ENCODE measurements at regions not wholly inside any gene's neighbourhood (a gene's known extent, or its start where the extent isn't known, plus 50 kb on each side); places are given as distances from the start of the nearest gene placed in this dataset.
A peak's percentile ranks its signal among the peaks of the same experiment; 100 is the strongest.
"Not testable (repeated sequence)": the region's sequence is repeated elsewhere in the genome, so short reads cannot be mapped to it uniquely, and the experiment has no call there.

DNA sequence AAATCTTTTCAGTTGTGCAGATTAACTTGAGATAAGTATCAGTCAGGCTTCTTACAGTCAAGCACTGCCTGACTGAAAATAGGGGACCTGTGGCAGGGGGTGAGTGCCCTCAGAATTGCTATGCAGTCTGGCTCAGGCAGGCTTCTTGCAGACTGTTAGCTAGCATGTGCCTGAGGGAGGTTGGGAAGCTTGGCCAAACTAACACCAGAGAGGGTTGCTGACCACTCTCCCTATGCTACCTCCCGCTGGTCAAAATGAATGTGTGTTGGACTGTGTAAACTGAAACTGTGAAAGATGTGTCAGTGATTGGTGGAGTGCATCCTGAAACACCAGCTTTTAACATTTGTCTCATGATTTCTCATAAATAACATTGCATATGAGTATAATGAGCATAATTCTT lies 622.3 kb upstream of the IMPG1 start:
- DNase-seq (ENCODE audit: low read depth in 2 of 2) = no peak

DNA sequence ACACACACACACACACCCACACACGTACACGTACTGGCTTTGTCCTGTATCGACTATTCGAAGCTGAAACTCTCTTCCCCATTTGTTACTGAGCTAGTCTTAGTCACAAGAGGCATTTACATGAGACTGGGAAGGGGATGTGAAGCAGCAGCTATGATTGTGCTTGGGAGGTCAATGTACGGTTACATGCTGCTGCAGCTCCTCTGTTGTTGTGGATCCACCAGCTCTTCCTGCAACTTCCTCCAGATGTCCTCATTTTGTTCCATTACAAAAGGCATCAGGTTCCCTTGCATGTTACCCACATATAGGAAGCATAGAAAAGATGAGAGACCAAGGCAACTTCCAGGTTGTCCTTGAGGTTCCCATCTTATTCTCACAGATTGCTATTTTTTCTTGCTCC lies 612.4 kb upstream of the IMPG1 start:
- DNase-seq (ENCODE audit: low read depth in 2 of 2) = no peak

DNA sequence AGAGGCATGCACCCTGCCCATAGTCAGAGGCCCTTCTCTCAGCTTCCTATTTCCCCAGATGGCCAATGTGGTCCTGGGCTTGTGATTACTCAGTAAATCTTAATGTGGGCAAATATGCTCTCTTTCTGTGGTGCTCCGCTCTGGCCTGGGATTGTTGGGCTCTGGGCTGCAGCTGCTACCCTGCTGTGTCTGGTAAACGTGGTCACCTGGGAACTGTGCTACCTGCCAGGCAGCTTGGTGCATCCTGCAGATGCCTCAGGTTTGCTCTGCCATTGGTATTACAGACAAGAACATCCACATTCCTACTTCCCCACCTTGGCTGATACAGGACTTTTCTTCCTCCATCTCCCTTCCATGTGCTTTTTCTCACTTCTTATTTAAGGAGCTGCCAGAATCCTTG lies 611.5 kb upstream of the IMPG1 start:
- DNase-seq (ENCODE audit: low read depth in 2 of 2) = no peak

DNA sequence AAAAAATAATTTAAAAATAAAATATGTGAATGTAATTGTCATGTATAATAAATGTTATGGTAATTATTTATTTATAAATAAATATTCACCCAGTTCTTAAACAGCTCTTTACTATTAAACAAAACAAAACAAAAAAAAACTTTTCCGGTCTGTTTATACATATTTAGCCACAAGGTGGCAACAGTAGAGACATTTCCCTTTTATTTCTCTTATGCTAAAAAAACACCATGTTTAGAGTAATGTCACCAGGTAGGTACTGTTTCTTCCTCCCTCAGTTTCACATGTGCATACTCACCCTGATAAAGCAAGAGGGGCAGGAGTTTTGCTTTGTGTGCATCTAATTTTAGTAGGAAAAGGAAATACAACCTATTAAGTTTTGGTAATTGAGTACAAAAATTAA lies 610.4 kb upstream of the IMPG1 start:
- peak in 1 of 2 donors; percentile 25 for DNase-seq (ENCODE audit: low read depth in 2 of 2)

DNA sequence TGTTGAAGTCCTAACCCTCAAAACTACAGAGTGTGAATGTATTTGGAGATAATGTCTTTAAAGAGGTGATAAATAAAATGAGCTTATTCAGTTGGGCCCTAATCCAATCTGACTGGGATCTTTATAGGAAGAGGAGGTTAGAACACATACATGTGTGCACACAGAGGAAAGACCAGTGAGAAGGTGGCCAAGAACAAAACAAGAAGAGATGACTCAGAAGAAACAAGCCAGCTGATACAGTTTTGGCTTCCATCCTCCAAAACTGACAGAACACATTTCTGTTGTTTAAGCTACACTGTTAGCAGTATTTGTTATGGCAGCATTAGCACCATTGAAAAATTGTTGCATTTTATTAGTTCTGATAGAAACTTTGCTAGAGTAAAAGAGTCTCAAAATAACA lies 609.3 kb upstream of the IMPG1 start:
- peak in 1 of 2 donors; percentile 71 for DNase-seq (ENCODE audit: low read depth in 2 of 2)

DNA sequence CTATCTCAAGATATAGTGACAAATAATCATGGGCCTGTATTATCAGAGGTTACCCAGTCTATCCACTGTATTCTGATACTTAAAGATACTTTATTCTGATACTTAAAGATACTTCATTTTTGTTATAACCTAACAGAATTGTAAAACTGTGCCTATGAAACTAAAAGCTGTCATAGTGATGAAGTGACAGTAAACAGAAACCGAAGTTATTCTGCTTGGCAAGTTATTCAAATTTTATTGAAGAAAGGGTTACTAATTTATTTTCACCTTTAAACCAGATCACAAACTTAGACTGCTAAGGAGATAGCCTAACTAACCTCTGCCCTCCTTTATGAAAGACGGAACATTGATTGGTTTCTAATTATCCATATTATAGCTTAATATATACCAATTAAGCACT lies 604.6 kb upstream of the IMPG1 start:
- no peak for DNase-seq (ENCODE audit: low read depth in 2 of 2)

DNA sequence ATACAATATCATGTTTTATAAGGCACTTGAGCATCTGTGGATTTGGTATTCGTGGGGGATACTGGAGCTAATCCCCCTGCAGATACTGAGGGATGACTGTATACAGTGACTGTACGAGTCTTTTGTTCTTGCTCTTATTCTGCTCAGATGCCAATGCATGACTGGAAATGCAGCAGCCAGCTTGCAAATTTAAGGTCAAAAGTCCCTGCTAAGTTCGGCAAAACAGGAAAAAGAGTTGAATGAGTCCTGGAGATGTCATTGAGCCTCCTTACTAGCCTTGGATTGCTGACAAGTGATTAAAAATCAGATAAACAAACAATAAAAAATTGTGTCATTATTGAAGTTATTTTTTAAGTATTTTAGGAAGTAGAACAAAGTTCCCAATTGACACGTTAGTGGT lies 599.3 kb upstream of the IMPG1 start:
- peak in 1 of 2 donors; percentile 52 for DNase-seq (ENCODE audit: low read depth in 2 of 2)

DNA sequence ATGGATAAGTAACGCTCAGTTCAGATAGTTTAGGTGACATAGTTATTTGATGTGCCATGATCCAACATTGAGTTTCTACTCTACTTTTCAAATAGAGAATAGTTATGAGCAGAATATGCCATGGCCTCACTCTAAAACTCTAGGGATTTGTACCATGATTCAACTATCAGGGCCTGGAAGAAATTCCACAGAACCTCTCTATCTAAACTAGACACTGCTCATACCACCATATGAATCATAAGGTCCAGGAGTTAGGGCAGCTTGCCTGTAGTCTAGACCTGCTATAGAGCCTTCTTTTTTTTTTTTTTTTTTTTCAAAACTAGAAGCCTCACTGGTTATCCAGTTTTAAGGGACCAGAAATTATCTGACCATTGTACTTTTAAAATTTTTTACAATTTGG lies 571.8 kb upstream of the IMPG1 start:
- DNase-seq (ENCODE audit: low read depth in 2 of 2) = no peak

DNA sequence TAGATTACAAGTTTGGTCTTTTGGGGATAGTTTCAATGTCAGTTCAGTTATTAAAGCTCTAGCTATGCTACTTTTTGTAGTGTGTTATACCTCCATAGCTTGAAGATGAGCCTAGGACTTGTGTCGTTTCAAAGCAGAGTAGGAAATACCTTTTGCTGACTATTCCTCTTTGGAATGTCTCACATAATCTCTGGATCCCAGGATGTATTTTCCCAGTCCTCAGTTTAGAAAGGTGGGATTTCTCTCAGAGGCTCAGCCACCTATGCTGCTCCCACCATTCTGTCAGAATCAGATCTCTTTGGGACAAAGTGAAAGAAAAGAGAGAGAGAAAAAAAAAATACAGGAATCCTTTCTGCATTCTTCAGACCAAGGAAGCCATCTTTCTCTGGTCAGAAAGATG lies 567.5 kb upstream of the IMPG1 start:
- DNase-seq (ENCODE audit: low read depth in 2 of 2) = no peak

DNA sequence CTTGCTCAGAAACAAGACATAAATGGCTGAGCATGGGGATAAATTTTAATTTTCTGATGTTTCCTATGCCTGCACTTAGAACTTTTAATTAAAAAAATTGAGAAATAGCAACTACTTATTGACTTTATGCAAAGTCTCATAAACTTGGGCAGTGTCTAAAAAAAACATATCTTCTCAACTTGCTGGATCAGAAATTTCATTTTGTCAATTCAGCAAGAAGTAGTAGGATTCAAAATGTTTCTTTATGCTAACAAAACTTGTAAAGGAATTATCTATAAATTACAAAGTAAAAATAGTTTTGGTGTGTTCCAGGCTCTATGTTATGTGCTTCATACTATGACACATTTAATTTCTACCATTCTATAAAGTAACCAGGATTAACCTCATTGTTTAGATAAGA lies 562.2 kb upstream of the IMPG1 start:
- DNase-seq (ENCODE audit: low read depth in 2 of 2) = no peak

DNA sequence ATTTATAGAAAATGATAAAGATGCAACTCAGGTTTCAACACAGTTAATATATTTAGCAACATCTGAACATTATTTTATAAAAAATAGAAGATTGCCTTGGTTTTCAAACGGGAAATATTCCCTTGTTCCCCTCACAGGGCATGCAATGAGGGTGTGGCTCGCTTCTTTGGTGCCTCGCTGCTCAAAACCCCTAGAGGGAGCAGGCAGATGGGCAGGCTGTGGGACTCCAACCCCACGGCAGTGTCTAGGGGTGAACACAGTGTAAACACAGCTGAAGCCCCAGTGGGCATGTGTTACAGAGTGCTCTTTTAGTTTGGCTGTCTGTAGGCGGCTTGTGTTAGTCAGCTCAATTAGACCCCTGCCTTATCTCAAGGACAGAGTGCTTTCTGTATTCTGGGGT lies 560.8 kb upstream of the IMPG1 start:
- DNase-seq (ENCODE audit: low read depth in 2 of 2) = no peak

DNA sequence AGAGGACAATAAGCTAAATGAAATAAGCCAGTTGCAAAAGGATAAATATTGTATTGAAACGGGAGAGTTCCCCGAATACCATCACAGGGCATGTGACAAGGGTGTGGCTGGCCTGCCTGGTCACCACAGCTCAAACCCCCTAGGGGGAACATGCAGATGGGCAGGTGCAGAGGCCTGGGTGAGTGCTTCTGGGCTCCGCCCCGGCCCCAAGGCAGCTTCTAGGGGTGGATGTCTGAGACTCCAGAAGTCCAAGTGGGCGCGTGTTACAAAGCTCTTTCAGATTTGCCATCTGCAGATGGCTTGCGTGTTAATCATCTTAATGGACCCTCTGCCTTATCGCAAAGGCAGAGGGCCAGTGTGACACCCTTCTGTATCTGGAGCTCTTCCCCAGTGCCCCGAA lies 559.2 kb upstream of the IMPG1 start:
- DNase-seq (ENCODE audit: low read depth in 2 of 2) = no peak

DNA sequence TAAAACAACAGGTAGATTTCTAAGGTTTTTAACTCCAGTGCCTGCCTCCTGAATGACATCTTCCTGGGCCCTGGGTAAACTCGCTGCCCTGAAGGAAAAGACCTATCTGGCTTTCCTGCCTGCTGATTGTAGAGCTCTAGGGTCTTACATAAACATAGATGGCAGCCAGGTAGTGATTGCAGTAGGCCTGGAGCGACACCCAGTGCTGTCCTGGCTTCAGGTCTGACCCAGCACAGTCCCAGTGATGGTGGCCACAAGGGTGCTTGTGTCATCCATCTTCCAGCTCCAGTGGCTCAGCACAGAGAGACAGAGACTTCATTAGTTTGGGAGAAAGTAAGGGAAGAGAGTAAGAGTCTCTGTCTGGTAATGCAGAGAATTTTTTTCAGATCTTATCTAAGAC lies 542.9 kb upstream of the IMPG1 start:
- DNase-seq (ENCODE audit: low read depth in 2 of 2) = no peak

DNA sequence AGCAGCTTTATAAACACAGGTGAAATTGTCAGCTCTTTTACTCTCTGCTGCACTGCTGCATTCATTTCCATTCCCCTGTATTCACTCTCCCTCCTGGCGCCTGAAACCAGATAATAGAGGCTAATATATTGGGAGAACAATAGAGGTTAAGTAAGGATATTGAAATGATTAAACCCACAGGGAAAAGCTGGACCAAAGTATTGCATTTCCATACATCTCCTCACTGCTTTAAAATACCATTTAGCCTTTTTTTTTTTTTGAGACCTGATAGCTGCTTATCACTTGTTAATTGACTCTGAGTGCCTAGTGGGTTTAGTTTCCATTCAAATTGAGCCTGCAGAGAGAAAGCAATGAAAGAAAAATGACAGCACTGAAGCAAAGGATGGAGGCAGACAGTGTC lies 540.5 kb upstream of the IMPG1 start:
- DNase-seq (ENCODE audit: low read depth in 2 of 2) = no peak

DNA sequence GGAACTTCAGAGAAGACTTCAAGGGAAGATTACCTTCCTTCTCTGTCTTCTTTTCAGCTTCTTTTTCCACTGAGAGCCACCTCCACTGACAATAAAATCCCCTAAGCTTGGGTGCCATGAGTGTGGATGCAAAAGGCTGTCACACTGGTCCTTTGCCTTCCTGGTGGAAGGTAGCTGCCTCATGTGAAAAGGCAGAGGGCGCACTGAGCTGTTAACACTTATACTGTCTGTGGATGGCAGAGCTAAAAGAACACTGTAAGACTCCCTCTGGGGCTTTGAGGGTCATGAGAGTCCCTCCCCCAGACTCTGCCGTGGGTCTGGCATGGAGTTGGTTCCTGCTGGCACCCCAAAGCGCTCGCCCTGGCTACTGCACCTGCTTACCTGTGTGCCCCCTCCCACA lies 536.7 kb upstream of the IMPG1 start:
- DNase-seq (ENCODE audit: low read depth in 2 of 2) = no peak

DNA sequence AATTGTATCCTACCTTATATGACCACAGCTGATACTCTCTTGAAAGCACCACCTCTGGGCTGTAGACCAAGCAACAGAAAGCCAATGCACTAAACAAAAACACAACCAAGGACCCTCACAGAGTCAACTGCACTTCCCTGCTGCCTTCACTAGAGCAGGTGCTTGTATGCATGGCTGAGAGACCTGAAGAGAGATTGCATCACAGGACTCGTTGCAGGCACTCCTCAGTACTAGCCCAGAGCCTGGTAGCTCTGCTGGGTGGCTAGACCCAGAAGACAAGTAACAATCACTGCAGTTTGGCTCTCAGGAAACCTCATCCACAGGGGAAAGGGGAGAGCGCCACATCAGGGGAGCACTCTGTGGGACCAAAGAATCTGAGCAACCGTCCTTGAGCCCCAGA lies 521.6 kb upstream of the IMPG1 start:
- DNase-seq (ENCODE audit: low read depth in 2 of 2) = no peak

DNA sequence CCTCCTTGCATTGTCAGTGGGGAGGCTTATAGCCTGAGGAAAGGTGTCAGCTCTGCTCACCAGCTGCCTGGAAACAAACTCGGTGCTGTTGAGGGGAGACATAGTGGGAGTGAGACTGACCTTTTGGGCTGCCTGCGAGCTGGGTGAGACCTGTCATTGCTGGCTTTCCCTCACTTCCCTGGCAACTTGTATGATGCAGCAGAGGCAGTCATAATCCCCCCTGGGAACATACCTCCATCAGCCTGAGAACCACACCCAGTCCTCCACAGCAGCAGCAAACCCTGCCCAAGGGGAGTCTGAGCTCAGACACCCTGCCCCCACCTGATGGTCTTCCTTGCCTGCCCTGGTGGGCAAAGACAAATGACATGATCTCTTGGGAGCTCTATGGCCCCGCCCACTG lies 521.2 kb upstream of the IMPG1 start:
- no peak for DNase-seq (ENCODE audit: low read depth in 2 of 2)

DNA sequence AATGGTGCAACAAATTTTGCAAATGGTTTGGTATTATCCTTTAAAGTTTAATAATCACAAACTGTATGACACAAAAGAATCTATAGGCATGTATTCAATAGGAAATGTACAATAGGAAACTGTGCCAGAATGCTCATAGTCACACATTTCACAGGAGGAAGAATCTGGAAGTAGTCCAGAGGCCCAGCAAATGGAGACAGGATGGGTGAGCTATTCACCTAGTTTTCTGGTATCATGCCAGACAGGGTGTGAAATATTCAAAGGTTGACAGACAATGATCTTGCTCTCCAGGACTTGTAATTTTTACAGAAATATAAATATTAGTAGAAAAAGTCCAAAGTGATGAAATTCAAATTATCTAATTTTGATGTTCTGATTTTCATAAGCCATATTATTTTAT lies 520.1 kb upstream of the IMPG1 start:
- DNase-seq (ENCODE audit: low read depth in 2 of 2) = peak; percentile 9 to 24

DNA sequence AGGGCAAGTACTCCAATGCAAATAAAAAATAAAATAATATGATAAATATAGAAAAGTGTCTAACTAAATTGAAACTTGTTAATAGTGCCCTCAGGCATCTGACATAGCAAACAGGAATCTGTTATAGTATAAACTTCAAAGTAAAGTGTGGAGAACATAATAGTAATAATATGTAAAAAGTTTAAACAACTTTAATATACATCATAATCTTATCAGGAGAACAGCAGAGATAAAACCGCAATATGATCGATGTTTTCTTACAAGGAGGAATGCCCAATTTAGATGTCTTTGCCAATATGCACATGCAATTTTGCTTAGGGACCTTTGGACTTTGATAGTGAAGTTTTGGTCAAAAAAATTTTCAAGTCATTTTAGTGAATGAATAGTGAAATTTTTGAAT lies 514.8 kb upstream of the IMPG1 start:
- DNase-seq (ENCODE audit: low read depth in 2 of 2) = no peak

DNA sequence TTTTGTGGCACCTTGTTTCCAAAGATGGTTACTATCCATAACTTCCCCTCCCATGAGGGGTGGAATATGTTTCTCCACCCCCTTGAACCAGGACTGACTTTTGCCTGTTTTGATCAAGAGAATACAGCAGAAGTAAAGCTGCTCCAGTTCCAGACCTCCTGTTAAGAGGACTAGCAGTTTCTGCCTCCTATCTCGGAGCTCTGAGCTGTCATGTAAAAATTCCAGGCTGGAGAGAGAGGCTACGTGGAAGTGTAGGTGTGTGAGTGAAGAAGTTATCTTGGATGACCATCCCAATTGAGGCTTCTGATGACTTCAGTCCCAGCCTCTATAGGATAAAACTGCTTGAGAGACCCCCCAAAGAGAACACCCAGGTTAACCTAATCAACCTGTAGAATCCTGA lies 511.7 kb upstream of the IMPG1 start:
- DNase-seq (ENCODE audit: low read depth in 2 of 2) = no peak

DNA sequence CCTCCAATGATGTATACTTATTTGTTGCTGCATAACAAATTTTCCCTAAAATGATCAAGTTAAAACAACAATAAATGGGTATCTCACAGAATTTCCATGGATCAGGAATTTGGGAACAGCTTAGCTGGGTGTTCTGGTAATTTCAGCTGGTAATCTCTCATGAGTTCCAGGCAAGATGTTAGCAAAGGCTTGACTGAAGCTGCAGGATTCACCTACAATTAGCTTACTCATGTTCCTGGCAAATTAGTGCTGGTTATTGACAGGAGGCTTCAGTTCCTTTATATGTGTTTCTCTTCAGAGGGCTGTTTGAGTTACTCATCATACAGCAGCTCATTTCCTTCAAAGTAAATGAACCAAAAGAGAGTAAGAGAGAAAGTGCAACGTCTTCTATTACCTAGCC lies 506.3 kb upstream of the IMPG1 start:
- no peak for DNase-seq (ENCODE audit: low read depth in 2 of 2)

DNA sequence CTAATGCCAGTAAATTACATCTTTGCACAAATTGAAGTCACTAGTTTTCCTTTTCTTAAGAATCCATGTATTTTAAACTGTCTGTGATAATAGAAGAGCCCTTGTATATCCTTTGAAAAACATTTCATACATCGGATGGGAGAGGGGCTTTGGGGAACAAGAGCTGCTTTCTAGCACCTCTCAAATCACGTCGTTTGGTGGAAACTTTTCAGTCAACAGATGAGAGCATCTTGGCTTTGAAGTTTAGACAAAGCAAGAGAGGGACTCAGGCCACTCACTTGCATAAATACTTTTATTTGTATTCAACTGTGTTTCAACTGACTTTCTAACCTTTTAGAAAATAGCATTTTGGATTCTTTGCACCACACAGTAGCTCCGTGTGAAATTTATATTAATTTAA lies 502.3 kb upstream of the IMPG1 start:
- DNase-seq (ENCODE audit: low read depth in 2 of 2) = no peak

DNA sequence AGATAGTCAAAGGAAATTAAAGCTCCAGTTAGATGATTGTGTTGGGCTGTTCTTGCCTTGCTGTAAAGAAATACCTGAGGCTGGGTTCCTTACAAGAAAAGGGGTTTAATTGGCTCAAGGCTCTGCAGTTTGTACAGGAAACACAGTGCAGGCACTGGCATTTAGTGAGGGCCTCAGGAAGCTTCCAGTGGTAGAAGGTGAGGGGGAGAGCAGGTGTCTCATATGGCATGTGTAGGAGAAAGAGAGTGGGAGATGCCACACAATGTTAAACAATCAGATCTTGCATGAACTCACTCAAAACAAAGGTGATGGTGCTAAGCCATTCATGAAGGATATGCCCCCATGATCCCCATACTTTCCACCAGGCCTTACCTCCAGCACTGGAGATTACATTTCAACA lies 493.5 kb upstream of the IMPG1 start:
- DNase-seq (ENCODE audit: low read depth in 2 of 2) = no peak

DNA sequence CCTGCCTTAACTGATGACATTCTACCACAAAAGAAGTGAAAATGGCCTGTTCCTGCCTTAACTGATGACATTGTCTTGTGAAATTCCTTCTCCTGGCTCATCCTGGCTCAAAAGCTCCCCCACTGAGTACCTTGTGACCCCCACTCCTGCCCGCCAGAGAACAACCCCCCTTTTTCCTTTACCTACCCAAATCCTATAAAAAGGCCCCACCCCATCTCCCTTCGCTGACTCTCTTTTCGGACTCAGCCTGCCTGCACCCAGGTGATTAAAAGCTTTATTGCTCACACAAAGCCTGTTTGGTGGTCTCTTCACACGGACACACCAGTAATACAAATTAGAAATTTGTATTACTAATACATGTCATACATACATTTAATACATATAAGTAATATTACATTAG lies 489.9 kb upstream of the IMPG1 start:
- DNase-seq (ENCODE audit: low read depth in 2 of 2) = not testable (repeated sequence)

All from dermis microvascular lymphatic vessel endothelial cell (primary cell).